Neural cell (in vitro differentiated cells): ENCODE measurements at regions not wholly inside any gene's neighbourhood (a gene's known extent, or its start where the extent isn't known, plus 50 kb on each side); places are given as distances from the start of the nearest gene placed in this dataset.

Source experiments
- CTCF ChIP-seq: fragments of 450-650 bp; IDR thresholded peaks from 2 replicates; pipeline ENCODE4 v1.5.1; 2014; ENCODE audit warnings: antibody characterized with exemption, mild to moderate bottlenecking, moderate library complexity; ENCODE audit not compliant: poor library complexity, severe bottlenecking
- EZH2 ChIP-seq: fragments of 200-600, 300-800 bp; shearing (Covaris generic), sonication (generic); IDR thresholded peaks from 2 replicates; pipeline ENCODE4 v1.6.1; 2014; ENCODE audit warnings: antibody characterized with exemption, low read length, borderline replicate concordance, mild to moderate bottlenecking; ENCODE audit not compliant: insufficient read depth, poor library complexity, severe bottlenecking
- TF ChIP-seq, protein P1 (sequence below): IDR thresholded peaks from 2 replicates; pipeline ENCODE4 v1.6.1; 2012; ENCODE audit warnings: borderline replicate concordance

DNA sequence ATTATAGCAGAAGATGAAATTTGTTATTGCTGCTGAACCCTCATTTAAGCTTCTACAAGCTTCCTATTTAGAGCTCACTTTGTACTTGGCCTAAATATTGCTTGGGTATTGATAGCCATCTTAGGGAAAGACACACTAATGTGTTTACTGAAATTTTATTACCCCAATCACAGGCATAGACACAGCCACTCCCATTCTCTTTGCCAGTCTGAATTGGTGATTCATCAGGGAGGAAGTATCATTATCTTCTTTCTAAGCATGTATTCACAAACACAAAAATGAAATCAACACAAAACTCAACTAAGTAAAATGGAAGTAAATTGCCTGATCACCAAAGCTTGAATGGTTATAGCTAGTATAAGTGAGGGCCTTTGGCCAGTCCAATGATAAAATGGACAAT, 666.3 kb downstream of the TSN start:
- TF ChIP-seq CTCF (no peak), EZH2 (no peak)
- TF ChIP-seq, protein P1, sequence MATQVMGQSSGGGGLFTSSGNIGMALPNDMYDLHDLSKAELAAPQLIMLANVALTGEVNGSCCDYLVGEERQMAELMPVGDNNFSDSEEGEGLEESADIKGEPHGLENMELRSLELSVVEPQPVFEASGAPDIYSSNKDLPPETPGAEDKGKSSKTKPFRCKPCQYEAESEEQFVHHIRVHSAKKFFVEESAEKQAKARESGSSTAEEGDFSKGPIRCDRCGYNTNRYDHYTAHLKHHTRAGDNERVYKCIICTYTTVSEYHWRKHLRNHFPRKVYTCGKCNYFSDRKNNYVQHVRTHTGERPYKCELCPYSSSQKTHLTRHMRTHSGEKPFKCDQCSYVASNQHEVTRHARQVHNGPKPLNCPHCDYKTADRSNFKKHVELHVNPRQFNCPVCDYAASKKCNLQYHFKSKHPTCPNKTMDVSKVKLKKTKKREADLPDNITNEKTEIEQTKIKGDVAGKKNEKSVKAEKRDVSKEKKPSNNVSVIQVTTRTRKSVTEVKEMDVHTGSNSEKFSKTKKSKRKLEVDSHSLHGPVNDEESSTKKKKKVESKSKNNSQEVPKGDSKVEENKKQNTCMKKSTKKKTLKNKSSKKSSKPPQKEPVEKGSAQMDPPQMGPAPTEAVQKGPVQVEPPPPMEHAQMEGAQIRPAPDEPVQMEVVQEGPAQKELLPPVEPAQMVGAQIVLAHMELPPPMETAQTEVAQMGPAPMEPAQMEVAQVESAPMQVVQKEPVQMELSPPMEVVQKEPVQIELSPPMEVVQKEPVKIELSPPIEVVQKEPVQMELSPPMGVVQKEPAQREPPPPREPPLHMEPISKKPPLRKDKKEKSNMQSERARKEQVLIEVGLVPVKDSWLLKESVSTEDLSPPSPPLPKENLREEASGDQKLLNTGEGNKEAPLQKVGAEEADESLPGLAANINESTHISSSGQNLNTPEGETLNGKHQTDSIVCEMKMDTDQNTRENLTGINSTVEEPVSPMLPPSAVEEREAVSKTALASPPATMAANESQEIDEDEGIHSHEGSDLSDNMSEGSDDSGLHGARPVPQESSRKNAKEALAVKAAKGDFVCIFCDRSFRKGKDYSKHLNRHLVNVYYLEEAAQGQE = no peak
